Fibroblast of lung (primary cell): ENCODE measurements at regions not wholly inside any gene's neighbourhood (a gene's known extent, or its start where the extent isn't known, plus 50 kb on each side); places are given as distances from the start of the nearest gene placed in this dataset.

Source experiments
- DNase-seq, 2 donors: peaks; one replicate each; pipeline versions ENCODE4 v3.0.0 to v3.0.0-alpha.2; 2010; ENCODE audit warnings: low read depth in 2 of 2
- H2AFZ ChIP-seq: 2 replicates; pipeline ENCODE4 v1.5.1; 2012; ENCODE audit warnings: low read length, control low read depth, inconsistent platforms
- H3K27ac ChIP-seq: 2 replicates; pipeline ENCODE4 v1.5.1; 2011; ENCODE audit warnings: low read length, control low read depth; ENCODE audit not compliant: insufficient read depth
- H3K27me3 ChIP-seq: 2 replicates; pipeline ENCODE4 v1.5.1; 2011; ENCODE audit warnings: mild to moderate bottlenecking, low read length; ENCODE audit not compliant: control insufficient read depth, insufficient read depth
- H3K36me3 ChIP-seq: 2 replicates; pipeline ENCODE4 v1.5.1; 2011; ENCODE audit warnings: low read length; ENCODE audit not compliant: control insufficient read depth, insufficient read depth
- H3K4me1 ChIP-seq: 2 replicates; pipeline ENCODE4 v1.5.1; 2011; ENCODE audit warnings: low read length; ENCODE audit not compliant: control insufficient read depth, insufficient read depth; ENCODE audit errors: extremely low read depth
- H3K4me2 ChIP-seq: 2 replicates; pipeline ENCODE4 v1.5.1; 2011; ENCODE audit warnings: low read length, control low read depth; ENCODE audit not compliant: insufficient read depth; ENCODE audit errors: extremely low read depth
- H3K4me3 ChIP-seq, 4 experiments: fragments of 200-600 bp in 1 of 4; sonication (generic) in 1 of 4; replicated peaks in 1 of 4; 2 replicates each; pipeline ENCODE4 v1.5.1; 2011 to 2016; ENCODE audit warnings: low read length in 4 of 4, low read depth in 3 of 4, mild to moderate bottlenecking in 3 of 4, control low read depth in 2 of 4, inconsistent platforms in 1 of 4, mixed read lengths in 1 of 4; ENCODE audit not compliant: insufficient read depth in 1 of 4; ENCODE audit errors: control extremely low read depth in 1 of 4
- H3K79me2 ChIP-seq: 2 replicates; pipeline ENCODE4 v1.5.1; 2012; ENCODE audit warnings: mild to moderate bottlenecking, low read length, inconsistent platforms; ENCODE audit not compliant: control insufficient read depth, insufficient read depth
- H3K9ac ChIP-seq: 2 replicates; pipeline ENCODE4 v1.5.1; 2011; ENCODE audit warnings: mild to moderate bottlenecking, low read length, control low read depth; ENCODE audit not compliant: insufficient read depth
- H3K9me3 ChIP-seq: 2 replicates; pipeline ENCODE4 v1.5.1; 2012; ENCODE audit warnings: low read depth, low read length; ENCODE audit not compliant: control insufficient read depth, insufficient read depth
- H4K20me1 ChIP-seq: 2 replicates; pipeline ENCODE4 v1.5.1; 2011; ENCODE audit warnings: low read length; ENCODE audit not compliant: control insufficient read depth, insufficient read depth; ENCODE audit errors: extremely low read depth
- EZH2 ChIP-seq: IDR thresholded peaks from 2 replicates; pipeline ENCODE4 v1.5.1; 2012; ENCODE audit warnings: low read length, control low read depth, mild to moderate bottlenecking; ENCODE audit errors: missing control alignments
- TF ChIP-seq, protein P1 (sequence below), 2 donors: IDR thresholded peaks in 1 of 2; conservative IDR thresholded peaks in 1 of 2; 1 replicate in 1 of 2; 2 replicates in 1 of 2; pipeline ENCODE4 v1.5.1; 2011 to 2012; ENCODE audit warnings: low read length in 2 of 2, control low read depth in 1 of 2, inconsistent platforms in 1 of 2, low read depth in 1 of 2, mild to moderate bottlenecking in 1 of 2

- Histone ChIP-seq H3K9ac (no peak overlapping the region), H2AFZ (no peak overlapping the region), H3K4me1 (no peaks in the 10 kb centered on the region), H3K36me3 (no peaks in the 10 kb centered on the region), H3K79me2 (no peaks in the 10 kb centered on the region), H4K20me1 (no peaks in the 10 kb centered on the region), H3K9me3 (no peaks in the 10 kb centered on the region), H3K4me2 (no peak overlapping the region), H3K4me3 (no peak overlapping the region), H3K27ac (no peak overlapping the region), H3K27me3 (no peaks in the 10 kb centered on the region)
- TF ChIP-seq EZH2 = no peak
- TF ChIP-seq, protein P1, sequence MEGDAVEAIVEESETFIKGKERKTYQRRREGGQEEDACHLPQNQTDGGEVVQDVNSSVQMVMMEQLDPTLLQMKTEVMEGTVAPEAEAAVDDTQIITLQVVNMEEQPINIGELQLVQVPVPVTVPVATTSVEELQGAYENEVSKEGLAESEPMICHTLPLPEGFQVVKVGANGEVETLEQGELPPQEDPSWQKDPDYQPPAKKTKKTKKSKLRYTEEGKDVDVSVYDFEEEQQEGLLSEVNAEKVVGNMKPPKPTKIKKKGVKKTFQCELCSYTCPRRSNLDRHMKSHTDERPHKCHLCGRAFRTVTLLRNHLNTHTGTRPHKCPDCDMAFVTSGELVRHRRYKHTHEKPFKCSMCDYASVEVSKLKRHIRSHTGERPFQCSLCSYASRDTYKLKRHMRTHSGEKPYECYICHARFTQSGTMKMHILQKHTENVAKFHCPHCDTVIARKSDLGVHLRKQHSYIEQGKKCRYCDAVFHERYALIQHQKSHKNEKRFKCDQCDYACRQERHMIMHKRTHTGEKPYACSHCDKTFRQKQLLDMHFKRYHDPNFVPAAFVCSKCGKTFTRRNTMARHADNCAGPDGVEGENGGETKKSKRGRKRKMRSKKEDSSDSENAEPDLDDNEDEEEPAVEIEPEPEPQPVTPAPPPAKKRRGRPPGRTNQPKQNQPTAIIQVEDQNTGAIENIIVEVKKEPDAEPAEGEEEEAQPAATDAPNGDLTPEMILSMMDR (conservative IDR thresholded peaks at IDR 0.05 in 1 of 2, IDR thresholded peaks at IDR 0.05 in 1 of 2; ENCODE audit: low read depth in 1 of 2, low read length in 2 of 2) = no peak
- no peak for DNase-seq
Measured at GRCh38 chr13:87894059-87894458, 222.9 kb downstream of the SLITRK5 start.

DNA sequence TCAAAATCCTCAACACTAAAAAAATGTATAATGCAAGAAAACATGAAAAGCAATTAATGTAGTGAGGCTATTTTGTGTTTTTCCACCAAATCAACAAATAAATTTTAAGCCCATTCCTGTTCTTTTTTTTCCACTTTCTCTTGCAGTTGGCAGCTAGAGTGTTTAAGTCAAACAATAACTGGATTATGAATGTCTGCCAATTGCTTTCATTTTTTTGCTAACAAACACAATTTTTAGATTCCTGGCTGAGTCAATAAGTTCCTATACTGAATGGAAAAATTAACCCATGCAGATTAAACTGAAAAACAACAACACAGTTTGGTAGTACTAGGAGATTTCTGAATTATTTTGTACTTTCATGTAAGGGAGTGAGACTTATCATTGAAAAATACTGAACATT lies 232.4 kb downstream of the SLITRK5 start:
- Histone ChIP-seq H3K79me2 (no peaks in the 10 kb centered on the region), H3K4me3 (no peak overlapping the region), H3K36me3 (no peaks in the 10 kb centered on the region), H3K27ac (no peak overlapping the region), H3K4me2 (no peak overlapping the region), H3K9me3 (no peaks in the 10 kb centered on the region), H3K27me3 (no peaks in the 10 kb centered on the region), H3K9ac (no peak overlapping the region), H3K4me1 (no peaks in the 10 kb centered on the region), H4K20me1 (no peaks in the 10 kb centered on the region), H2AFZ (no peak overlapping the region)
- TF ChIP-seq, protein P1 (conservative IDR thresholded peaks at IDR 0.05 in 1 of 2, IDR thresholded peaks at IDR 0.05 in 1 of 2; ENCODE audit: low read depth in 1 of 2, low read length in 2 of 2) = no peak
- no peak for TF ChIP-seq EZH2
- peak in 1 of 2 donors; percentile 14 for DNase-seq

- Histone ChIP-seq H3K4me2 (no peak overlapping the region), H4K20me1 (no peaks in the 10 kb centered on the region), H3K4me1 (no peaks in the 10 kb centered on the region), H3K27me3 (no peaks in the 10 kb centered on the region), H3K9ac (no peak overlapping the region), H3K4me3 (no peak overlapping the region), H3K27ac (no peak overlapping the region), H3K36me3 (no peaks in the 10 kb centered on the region), H2AFZ (no peak overlapping the region), H3K9me3 (no peaks in the 10 kb centered on the region), H3K79me2 (no peaks in the 10 kb centered on the region)
- DNase-seq = peak in 1 of 2 donors; percentile 8
- TF ChIP-seq, protein P1 (conservative IDR thresholded peaks at IDR 0.05 in 1 of 2, IDR thresholded peaks at IDR 0.05 in 1 of 2; ENCODE audit: low read depth in 1 of 2, low read length in 2 of 2) = no peak
- no peak for TF ChIP-seq EZH2
Measured at GRCh38 chr13:87906411-87906810, 235.2 kb downstream of the SLITRK5 start.
